GM19324 (cell line): ENCODE measurements at regions not wholly inside any gene's neighbourhood (a gene's known extent, or its start where the extent isn't known, plus 50 kb on each side); places are given as distances from the start of the nearest gene placed in this dataset.
"Not testable (repeated sequence)": the region's sequence is repeated elsewhere in the genome, so short reads cannot be mapped to it uniquely, and the experiment has no call there.

ENCODE experiments used
- ATAC-seq: cut with Tn5 transposase; IDR thresholded peaks from one replicate; pipeline ENCODE4 v1.9.1; 2021; ENCODE audit warnings: mild to moderate bottlenecking, moderate library complexity; ENCODE audit not compliant: unreplicated experiment, low FRiP score

- ATAC-seq, result no peak
These were observed 248.1 kb downstream of the GATA3 start for GRCh38 chr10:8302565-8302964.

GRCh38 chr10:8304861-8305260, 250.4 kb downstream of the GATA3 start:
- ATAC-seq, result no peak

- ATAC-seq, result no peak
These were observed 251.6 kb downstream of the GATA3 start for GRCh38 chr10:8305876-8306652.

- no peak for ATAC-seq
These were observed 252.3 kb downstream of the GATA3 start for GRCh38 chr10:8306685-8307364.

- no peak for ATAC-seq
These were observed 256.4 kb downstream of the GATA3 start for GRCh38 chr10:8310930-8311329.

GRCh38 chr10:8311526-8312070, 257.1 kb downstream of the GATA3 start:
- no peak for ATAC-seq

GRCh38 chr10:8312079-8312478, 257.6 kb downstream of the GATA3 start:
- ATAC-seq, result no peak

GRCh38 chr10:8312781-8313180, 258.3 kb downstream of the GATA3 start:
- ATAC-seq, result no peak

- ATAC-seq, result no peak
These were observed 260.0 kb downstream of the GATA3 start for GRCh38 chr10:8314486-8314885.

- ATAC-seq, result no peak
These were observed 261.1 kb downstream of the GATA3 start for GRCh38 chr10:8315619-8316021.

GRCh38 chr10:8316284-8316683, 261.8 kb downstream of the GATA3 start:
- ATAC-seq, result no peak

- not testable (repeated sequence) for ATAC-seq
These were observed 263.9 kb downstream of the GATA3 start for GRCh38 chr10:8318429-8318828.

GRCh38 chr10:8318956-8319355, 264.5 kb downstream of the GATA3 start:
- no peak for ATAC-seq

- no peak for ATAC-seq
These were observed 265.2 kb downstream of the GATA3 start for GRCh38 chr10:8319704-8320103.

GRCh38 chr10:8321990-8322389, 267.5 kb downstream of the GATA3 start:
- no peak for ATAC-seq

- no peak for ATAC-seq
These were observed 269.1 kb downstream of the GATA3 start for GRCh38 chr10:8323428-8324054.

- no peak for ATAC-seq
These were observed 270.8 kb downstream of the GATA3 start for GRCh38 chr10:8325024-8325980.

- ATAC-seq, result no peak
These were observed 272.1 kb downstream of the GATA3 start for GRCh38 chr10:8326396-8327139.

GRCh38 chr10:8327140-8327423, 272.6 kb downstream of the GATA3 start:
- ATAC-seq, result no peak

- no peak for ATAC-seq
These were observed 276.9 kb downstream of the GATA3 start for GRCh38 chr10:8331387-8331786.
